IPS-NIHi7 (cell line): ENCODE measurements at regions not wholly inside any gene's neighbourhood (a gene's known extent, or its start where the extent isn't known, plus 50 kb on each side); places are given as distances from the start of the nearest gene placed in this dataset.

Source experiments
- DNase-seq: peaks from one replicate; pipeline ENCODE4 v3.0.0; 2012; ENCODE audit warnings: mixed read lengths; ENCODE audit errors: extremely low spot score

DNA sequence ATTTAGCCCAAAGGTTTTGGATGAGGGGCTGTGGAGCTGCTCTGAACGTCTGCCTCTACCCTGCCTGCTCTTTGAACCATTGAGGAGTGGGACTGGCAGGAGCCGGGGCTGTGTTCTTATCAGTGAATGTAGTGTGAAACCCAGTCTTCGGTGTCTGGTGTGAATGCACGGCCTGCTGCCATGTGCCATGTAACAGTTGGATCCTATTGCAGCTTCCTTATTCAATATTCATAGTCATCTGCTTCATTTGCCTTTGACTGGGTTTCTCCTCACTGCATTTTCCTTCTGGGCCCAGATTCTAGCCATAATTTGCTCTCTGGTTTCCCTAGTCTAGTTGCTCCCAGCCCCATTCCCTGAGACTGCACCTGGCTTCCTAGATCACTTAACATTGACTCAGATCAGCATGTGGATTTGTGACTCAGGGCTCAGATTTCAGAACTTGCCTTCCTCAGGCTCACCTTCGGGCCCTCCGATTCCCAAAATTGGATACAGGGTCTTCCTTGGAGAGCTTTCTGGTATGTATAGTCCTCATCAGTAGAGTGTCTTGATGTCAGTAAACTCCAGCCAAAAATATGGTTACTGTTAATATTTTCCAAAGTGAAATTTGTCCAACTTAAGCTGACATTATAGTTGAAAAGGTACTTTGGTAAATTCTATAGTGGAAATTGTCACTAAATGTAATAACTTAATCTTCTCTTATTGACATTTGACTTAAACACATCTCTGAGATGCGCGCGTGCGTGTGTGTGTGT is 94.0 kb upstream of the DDIT4L start:
- DNase-seq: peak; percentile 18

DNA sequence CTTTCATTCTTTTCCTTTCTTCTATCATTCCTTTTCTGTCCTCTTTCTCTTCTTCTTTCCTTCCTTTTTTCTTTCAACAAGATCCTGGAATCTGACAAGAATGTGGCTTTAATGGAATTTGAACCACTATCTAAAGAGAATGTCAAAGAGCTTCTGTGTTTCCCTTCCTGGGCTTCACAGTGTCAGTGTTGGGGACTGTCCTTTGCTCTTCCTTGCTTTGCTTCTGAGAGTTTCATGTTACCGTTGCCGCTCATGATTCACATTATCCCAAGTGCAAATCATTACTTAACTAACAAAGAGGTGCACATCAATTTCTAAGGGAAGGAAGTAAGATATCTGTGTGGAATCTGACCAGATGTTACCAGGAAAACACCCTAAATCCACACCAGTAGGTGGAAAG is 90.5 kb upstream of the DDIT4L start:
- no peak for DNase-seq

DNA sequence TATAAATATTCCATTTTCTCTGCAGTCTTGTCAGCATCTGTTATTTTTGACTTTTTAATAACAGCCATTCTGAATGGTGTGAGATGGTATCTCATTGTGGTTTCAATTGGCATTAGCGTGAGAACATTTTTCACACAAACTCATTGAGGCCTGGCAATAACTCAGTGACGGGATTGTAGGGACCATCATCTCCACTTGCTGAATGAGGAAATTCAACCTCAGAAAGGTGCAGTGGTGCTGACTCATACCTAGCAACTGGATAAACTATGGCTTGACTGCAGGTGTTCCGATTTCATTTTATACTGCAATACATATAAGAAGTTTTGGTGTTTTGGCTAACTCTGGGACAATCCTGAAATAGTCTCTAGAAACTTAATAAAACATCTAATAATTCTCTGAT is 88.3 kb upstream of the DDIT4L start:
- DNase-seq: no peak

DNA sequence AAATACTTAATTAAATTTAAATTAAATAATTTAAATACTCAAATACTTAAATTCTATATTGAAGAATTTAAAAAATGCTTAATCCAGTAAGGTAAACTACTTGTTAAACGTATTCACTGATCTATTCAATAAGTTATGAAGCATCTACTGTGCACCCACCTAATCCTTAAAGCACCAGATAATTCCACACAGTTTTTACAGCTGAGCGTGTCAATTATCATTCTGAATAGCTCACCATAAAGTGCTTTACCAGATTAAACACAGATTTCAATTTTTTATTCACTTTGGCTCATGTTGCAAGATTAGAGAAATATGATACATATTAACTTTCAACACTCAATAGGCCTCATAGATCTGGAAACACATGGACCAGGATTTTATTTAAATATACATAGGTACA is 79.2 kb upstream of the DDIT4L start:
- DNase-seq: no peak

DNA sequence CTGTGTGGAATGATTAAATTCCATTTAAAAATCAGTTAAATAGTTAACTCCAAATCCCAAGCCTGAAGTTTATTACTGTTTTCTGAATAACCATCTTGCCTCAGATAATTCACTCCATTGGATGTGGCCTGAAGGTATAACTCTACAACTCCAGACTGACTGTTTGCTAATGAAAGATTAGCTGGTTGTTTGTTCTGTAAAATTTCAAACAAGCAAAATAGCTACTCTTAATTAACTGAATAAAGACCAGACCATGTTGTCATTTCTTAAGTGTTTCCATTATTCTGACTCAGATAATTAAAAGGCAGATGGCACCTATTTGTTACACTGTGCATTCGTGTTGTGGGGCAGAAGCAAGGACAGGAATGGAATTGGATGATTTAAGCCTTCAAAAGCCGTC is 78.5 kb upstream of the DDIT4L start:
- DNase-seq: no peak

DNA sequence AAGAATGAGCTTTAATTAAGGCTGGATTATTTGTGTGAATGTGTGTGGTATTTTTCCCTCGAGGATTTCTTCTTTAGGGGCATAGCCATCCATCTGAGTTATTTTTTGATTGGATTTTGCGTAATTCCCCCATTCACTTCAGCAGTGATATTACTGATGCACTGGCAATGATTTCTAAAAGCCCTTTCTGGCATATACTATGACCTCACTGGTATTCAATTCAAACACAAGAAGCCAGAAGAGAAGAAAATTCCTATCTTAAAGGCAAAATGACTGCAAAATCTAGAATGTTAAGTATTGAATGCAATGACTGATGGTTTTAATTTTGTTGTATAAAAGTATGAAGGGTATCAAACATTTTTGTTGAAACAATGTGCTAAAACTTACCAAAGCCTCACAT is 71.1 kb upstream of the DDIT4L start:
- no peak for DNase-seq

DNA sequence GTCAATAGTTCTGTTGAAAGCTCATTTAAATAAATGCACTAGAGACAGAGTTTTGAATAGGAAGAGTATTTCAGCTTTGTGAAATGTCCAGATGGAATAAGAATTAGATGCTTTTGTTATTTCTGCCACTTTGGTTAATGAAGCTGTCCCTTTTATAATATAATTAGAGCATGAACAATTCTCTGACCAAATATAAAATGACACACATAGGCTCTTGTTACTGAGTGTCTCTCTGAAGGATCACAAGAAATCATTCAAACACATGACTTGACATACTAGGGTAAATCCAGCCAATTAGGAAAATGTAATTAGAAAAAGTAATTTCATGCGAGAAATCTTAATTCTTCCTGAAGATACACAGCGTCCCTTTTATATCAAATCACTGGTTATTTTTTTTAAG is 68.4 kb upstream of the DDIT4L start:
- DNase-seq: no peak

DNA sequence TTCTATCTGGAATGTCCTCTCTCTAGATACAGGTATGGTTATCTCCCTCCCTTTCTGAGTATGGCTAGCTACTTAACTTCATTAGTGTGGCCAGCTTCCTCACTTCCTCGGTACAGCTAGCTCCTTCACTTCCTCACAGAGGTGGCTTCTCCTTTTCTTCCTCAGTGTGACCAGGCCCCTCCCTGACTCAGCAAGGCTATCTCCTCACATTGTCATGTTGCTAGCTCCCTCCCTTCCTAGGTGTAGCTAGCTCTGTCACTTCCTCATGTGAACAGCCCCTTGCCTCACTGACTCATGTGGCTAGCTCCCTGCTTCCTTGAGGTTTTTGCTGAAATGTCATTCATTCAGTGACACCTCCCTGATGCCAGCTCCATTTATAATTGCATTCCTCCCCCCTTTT is 67.3 kb upstream of the DDIT4L start:
- peak; percentile 50 for DNase-seq

DNA sequence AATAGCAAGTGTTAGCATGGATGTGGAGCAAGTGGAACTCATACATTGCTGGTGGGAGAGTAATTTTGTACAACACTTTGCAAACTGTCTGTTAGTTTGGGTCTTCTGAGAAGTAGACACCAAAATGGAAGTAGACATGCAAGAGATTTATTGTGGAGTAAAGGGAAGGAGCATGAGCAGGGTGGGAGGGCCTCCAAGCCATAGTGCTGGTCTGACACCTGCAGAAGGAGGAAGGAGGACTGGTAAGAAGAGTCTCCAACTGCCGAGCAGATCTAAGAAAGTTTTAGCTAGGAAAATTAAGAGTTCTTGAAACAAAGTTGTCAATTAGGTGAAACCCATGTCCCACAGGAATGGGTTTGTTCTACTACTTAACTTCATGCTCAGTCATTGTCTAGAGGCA is 64.0 kb upstream of the DDIT4L start:
- DNase-seq: no peak

DNA sequence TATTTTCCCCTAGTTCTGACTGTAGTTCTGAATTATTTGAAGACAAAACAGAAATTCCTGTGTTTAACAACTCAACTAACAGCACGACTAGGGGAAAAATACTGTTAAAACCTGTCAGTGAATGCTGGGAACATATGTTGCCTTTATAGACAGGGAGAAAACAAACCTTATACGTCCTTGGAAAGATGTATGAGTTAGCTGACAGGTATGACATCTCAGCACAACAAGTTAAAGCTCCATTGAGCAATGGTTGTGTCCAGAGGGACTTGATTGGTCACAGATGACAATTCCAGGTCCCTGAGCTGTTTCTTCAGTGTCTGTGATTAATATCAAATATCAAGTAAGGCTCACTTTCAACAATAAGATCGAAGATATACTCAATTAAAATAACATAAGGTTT is 58.2 kb upstream of the DDIT4L start:
- DNase-seq: no peak

DNA sequence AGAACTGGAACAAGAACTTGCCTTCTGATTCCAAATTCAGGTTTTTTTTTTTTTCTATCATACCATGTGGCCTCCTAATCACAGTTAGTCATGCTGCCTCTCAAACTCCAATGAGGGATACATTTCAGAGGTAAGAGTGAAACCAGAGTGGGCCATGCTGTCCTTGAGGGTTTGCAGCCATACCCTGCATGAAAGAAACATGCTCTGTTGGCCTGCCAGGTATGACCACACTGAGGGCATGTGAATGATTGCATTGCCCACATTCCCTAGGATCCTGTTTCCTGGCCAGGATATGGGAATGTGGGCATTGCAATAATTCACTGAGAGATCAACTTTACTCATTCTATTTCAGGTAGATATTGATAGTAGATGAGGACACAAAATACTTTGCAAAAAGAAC is 56.4 kb upstream of the DDIT4L start:
- DNase-seq: no peak

DNA sequence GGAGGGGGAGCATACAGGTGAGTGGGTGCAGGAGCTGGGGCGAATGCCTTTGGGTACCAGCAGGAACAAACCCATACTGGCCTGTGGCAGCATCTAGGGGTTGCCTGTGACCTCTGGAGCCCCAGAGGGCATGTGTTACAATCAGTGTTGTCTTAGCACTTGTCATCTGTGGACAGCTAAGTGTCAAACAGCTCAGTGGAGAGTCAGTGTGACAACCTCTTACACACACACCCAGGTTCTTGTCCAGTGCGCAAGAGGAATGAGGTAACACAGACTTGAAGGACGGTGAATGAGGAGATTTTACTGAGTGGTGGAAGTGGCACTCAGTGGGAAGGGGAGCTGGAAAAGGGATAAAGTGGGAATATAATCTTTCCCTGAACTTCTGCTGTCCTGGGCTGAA is 54.1 kb upstream of the DDIT4L start:
- DNase-seq: no peak
